Keratinocyte (primary cell): ENCODE measurements at regions not wholly inside any gene's neighbourhood (a gene's known extent, or its start where the extent isn't known, plus 50 kb on each side); places are given as distances from the start of the nearest gene placed in this dataset.

ENCODE experiments used
- DNase-seq: peaks from one replicate; pipeline ENCODE4 v3.0.0-alpha.2; 2011; ENCODE audit warnings: low read depth, missing footprints, low spot score
- FAIRE-seq: peaks from 2 replicates; lab custom pipeline; 2011; peaks lifted over from hg19 to GRCh38; lab: Jason Lieb, UNC
- H2AFZ ChIP-seq: 2 replicates; pipeline ENCODE4 v1.6.0; 2012; ENCODE audit warnings: low read length, control low read depth, inconsistent platforms; ENCODE audit not compliant: control insufficient read depth
- H3K27ac ChIP-seq: 2 replicates; pipeline ENCODE4 v1.5.1; 2011; ENCODE audit warnings: low read length; ENCODE audit not compliant: control insufficient read depth, insufficient read depth
- H3K27me3 ChIP-seq: 3 replicates; pipeline ENCODE4 v1.6.0; 2011; ENCODE audit warnings: low read length; ENCODE audit not compliant: control insufficient read depth, insufficient read depth; ENCODE audit errors: extremely low read depth
- H3K36me3 ChIP-seq, 2 experiments: 2 replicates in 1 of 2; 3 replicates in 1 of 2; pipeline ENCODE4 v1.5.1; 2011; ENCODE audit warnings: low read length in 2 of 2, mild to moderate bottlenecking in 1 of 2; ENCODE audit not compliant: control insufficient read depth in 2 of 2, insufficient read depth in 2 of 2; ENCODE audit errors: extremely low read depth in 1 of 2
- H3K4me1 ChIP-seq: 3 replicates; pipeline ENCODE4 v1.5.1; 2011; ENCODE audit warnings: low read length; ENCODE audit not compliant: control insufficient read depth, insufficient read depth; ENCODE audit errors: extremely low read depth
- H3K4me2 ChIP-seq: 3 replicates; pipeline ENCODE4 v1.6.0; 2011; ENCODE audit warnings: low read depth, low read length; ENCODE audit not compliant: control insufficient read depth, insufficient read depth; ENCODE audit errors: extremely low read depth
- H3K4me3 ChIP-seq, 3 experiments: fragments of 200-600 bp in 1 of 3; sonication (generic) in 1 of 3; 2 replicates in 2 of 3; 3 replicates in 1 of 3; pipeline ENCODE4 v1.5.1; 2011 to 2016; ENCODE audit warnings: low read length in 3 of 3, mild to moderate bottlenecking in 3 of 3, control low read depth in 2 of 3, inconsistent platforms in 1 of 3, low read depth in 1 of 3, mixed read lengths in 1 of 3, mixed run types in 1 of 3, moderate library complexity in 1 of 3; ENCODE audit not compliant: control insufficient read depth in 2 of 3, insufficient read depth in 2 of 3; ENCODE audit errors: extremely low read depth in 1 of 3
- H3K79me2 ChIP-seq: 2 replicates; pipeline ENCODE4 v1.6.0; 2012; ENCODE audit warnings: low read length; ENCODE audit not compliant: control insufficient read depth, insufficient read depth
- H3K9ac ChIP-seq: 3 replicates; pipeline ENCODE4 v1.6.0; 2011; ENCODE audit warnings: low read length; ENCODE audit not compliant: control insufficient read depth, insufficient read depth; ENCODE audit errors: extremely low read depth
- H3K9me1 ChIP-seq: 3 replicates; pipeline ENCODE4 v1.6.0; 2011; ENCODE audit warnings: low read length; ENCODE audit not compliant: control insufficient read depth, insufficient read depth; ENCODE audit errors: extremely low read depth
- H3K9me3 ChIP-seq: 2 replicates; pipeline ENCODE4 v1.5.1; 2012; ENCODE audit warnings: low read depth, low read length; ENCODE audit not compliant: control insufficient read depth
- H4K20me1 ChIP-seq: 3 replicates; pipeline ENCODE4 v1.6.0; 2011; ENCODE audit warnings: low read length; ENCODE audit not compliant: control insufficient read depth, insufficient read depth; ENCODE audit errors: extremely low read depth
- EZH2 ChIP-seq: IDR thresholded peaks from one replicate; pipeline ENCODE4 v1.6.1; 2012; ENCODE audit warnings: inconsistent platforms, mild to moderate bottlenecking, low read length, moderate library complexity
- dilution Hi-C: fragments of 300-500 bp; cut with MboI; formaldehyde crosslinking; loops from one replicate; pipeline ENCODE4 v1.7.0; 2020; ENCODE audit warnings: low sequenced_read_pairs; ENCODE audit not compliant: extremely low pct_ligation_motif_present
- TF ChIP-seq, protein P1 (sequence below), 3 experiments: IDR thresholded peaks in 1 of 3; conservative IDR thresholded peaks in 1 of 3; optimal IDR thresholded peaks in 1 of 3; 2 replicates in 2 of 3; 3 replicates in 1 of 3; pipeline versions ENCODE3 to v1.5.1; 2011; ENCODE audit warnings: low read length in 3 of 3, mild to moderate bottlenecking in 3 of 3, moderate library complexity in 2 of 3, control low read depth in 1 of 3, inconsistent platforms in 1 of 3; ENCODE audit not compliant: insufficient read depth in 2 of 3; ENCODE audit errors: extremely low read depth in 1 of 3

GRCh38 chr2:240259201-240259923 lies 118.9 kb upstream of the OTOS start:
- no peak for DNase-seq
- H3K9me1 ChIP-seq: no peaks in the 10 kb centered on the region
- H3K36me3 ChIP-seq: no peaks in the 10 kb centered on the region
- TF ChIP-seq, protein P1, sequence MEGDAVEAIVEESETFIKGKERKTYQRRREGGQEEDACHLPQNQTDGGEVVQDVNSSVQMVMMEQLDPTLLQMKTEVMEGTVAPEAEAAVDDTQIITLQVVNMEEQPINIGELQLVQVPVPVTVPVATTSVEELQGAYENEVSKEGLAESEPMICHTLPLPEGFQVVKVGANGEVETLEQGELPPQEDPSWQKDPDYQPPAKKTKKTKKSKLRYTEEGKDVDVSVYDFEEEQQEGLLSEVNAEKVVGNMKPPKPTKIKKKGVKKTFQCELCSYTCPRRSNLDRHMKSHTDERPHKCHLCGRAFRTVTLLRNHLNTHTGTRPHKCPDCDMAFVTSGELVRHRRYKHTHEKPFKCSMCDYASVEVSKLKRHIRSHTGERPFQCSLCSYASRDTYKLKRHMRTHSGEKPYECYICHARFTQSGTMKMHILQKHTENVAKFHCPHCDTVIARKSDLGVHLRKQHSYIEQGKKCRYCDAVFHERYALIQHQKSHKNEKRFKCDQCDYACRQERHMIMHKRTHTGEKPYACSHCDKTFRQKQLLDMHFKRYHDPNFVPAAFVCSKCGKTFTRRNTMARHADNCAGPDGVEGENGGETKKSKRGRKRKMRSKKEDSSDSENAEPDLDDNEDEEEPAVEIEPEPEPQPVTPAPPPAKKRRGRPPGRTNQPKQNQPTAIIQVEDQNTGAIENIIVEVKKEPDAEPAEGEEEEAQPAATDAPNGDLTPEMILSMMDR (optimal IDR thresholded peaks at IDR 0.05 in 1 of 3, IDR thresholded peaks at IDR 0.05 in 1 of 3, conservative IDR thresholded peaks at IDR 0.05 in 1 of 3; ENCODE audit: extremely low read depth in 1 of 3, insufficient read depth in 2 of 3, low read length in 3 of 3): no peak
- no peaks in the 10 kb centered on the region for H3K27me3 ChIP-seq
- H3K9ac ChIP-seq: no peak overlapping the region
- no peaks in the 10 kb centered on the region for H3K79me2 ChIP-seq
- H3K4me1 ChIP-seq: peaks cover 20% of the 10 kb centered on the region
- H3K9me3 ChIP-seq: peaks cover 4% of the 10 kb centered on the region
- no peak overlapping the region for H3K4me2 ChIP-seq
- no peaks in the 10 kb centered on the region for H4K20me1 ChIP-seq
- FAIRE-seq: no peak
- H3K4me3 ChIP-seq: no peak overlapping the region
- dilution Hi-C loops: no loop called here
- H2AFZ ChIP-seq: no peak overlapping the region
- no peak overlapping the region for H3K27ac ChIP-seq

- Histone ChIP-seq H3K4me3 (no peak overlapping the region), H3K79me2 (no peaks in the 10 kb centered on the region), H3K27ac (no peak overlapping the region), H3K9me1 (no peaks in the 10 kb centered on the region), H3K9me3 (peaks cover 4% of the 10 kb centered on the region), H3K4me2 (no peak overlapping the region), H2AFZ (no peak overlapping the region), H3K36me3 (no peaks in the 10 kb centered on the region), H3K4me1 (peaks cover 17% of the 10 kb centered on the region), H3K27me3 (no peaks in the 10 kb centered on the region), H4K20me1 (no peaks in the 10 kb centered on the region), H3K9ac (no peak overlapping the region)
- FAIRE-seq (no peak), DNase-seq (no peak)
- dilution Hi-C loops: no loop called here
- TF ChIP-seq, protein P1 (optimal IDR thresholded peaks at IDR 0.05 in 1 of 3, IDR thresholded peaks at IDR 0.05 in 1 of 3, conservative IDR thresholded peaks at IDR 0.05 in 1 of 3; ENCODE audit: extremely low read depth in 1 of 3, insufficient read depth in 2 of 3, low read length in 3 of 3): no peak
- no peak for TF ChIP-seq EZH2
These were observed 119.6 kb upstream of the OTOS start for GRCh38 chr2:240259924-240260529.
